ENCODE measurements at regions not wholly inside any gene's neighbourhood (a gene's known extent, or its start where the extent isn't known, plus 50 kb on each side); places are given as distances from the start of the nearest gene placed in this dataset.

- peak; percentile 51 for DNase-seq
- H3K27me3 ChIP-seq = no peaks in the 10 kb centered on the region
- H3K36me3 ChIP-seq = no peaks in the 10 kb centered on the region
- H3K9me3 ChIP-seq = no peaks in the 10 kb centered on the region
- TF ChIP-seq CTCF (IDR thresholded peaks at IDR 0.05; ENCODE audit: low read depth, low read length) = no peak
- H3K4me1 ChIP-seq = peaks cover 29% of the 10 kb centered on the region
- H3K4me3 ChIP-seq (ENCODE audit: low read depth, low read length) = peak overlapping the region; percentile 41
Measured at GRCh38 chr12:78403136-78403535, 461.4 kb upstream of the SYT1 start.

GRCh38 chr12:78403681-78404080 lies 460.9 kb upstream of the SYT1 start:
- DNase-seq = no peak
- no peaks in the 10 kb centered on the region for H3K36me3 ChIP-seq
- no peaks in the 10 kb centered on the region for H3K27me3 ChIP-seq
- H3K4me3 ChIP-seq (ENCODE audit: low read depth, low read length) = peak overlapping the region; percentile 41
- no peaks in the 10 kb centered on the region for H3K9me3 ChIP-seq
- peaks cover 27% of the 10 kb centered on the region for H3K4me1 ChIP-seq
- no peak for TF ChIP-seq CTCF (IDR thresholded peaks at IDR 0.05; ENCODE audit: low read depth, low read length)

GRCh38 chr12:78406213-78406612 lies 458.4 kb upstream of the SYT1 start:
- DNase-seq = no peak
- no peak for TF ChIP-seq CTCF (IDR thresholded peaks at IDR 0.05; ENCODE audit: low read depth, low read length)
- Histone ChIP-seq H3K36me3 (no peaks in the 10 kb centered on the region), H3K9me3 (no peaks in the 10 kb centered on the region), H3K4me3 (ENCODE audit: low read depth, low read length) (no peak overlapping the region), H3K27me3 (no peaks in the 10 kb centered on the region), H3K4me1 (peaks cover 26% of the 10 kb centered on the region)

- Histone ChIP-seq H3K4me1 (peaks cover 21% of the 10 kb centered on the region), H3K27me3 (no peaks in the 10 kb centered on the region), H3K9me3 (no peaks in the 10 kb centered on the region), H3K36me3 (no peaks in the 10 kb centered on the region), H3K4me3 (ENCODE audit: low read depth, low read length) (no peak overlapping the region)
- TF ChIP-seq CTCF (IDR thresholded peaks at IDR 0.05; ENCODE audit: low read depth, low read length) = no peak
- DNase-seq = no peak
Measured at GRCh38 chr12:78406828-78407227, 457.7 kb upstream of the SYT1 start.

GRCh38 chr12:78407722-78408121 lies 456.9 kb upstream of the SYT1 start:
- no peaks in the 10 kb centered on the region for H3K36me3 ChIP-seq
- H3K9me3 ChIP-seq = no peaks in the 10 kb centered on the region
- H3K4me1 ChIP-seq = peaks cover 20% of the 10 kb centered on the region
- H3K4me3 ChIP-seq (ENCODE audit: low read depth, low read length) = no peak overlapping the region
- DNase-seq = peak; percentile 18
- TF ChIP-seq CTCF (IDR thresholded peaks at IDR 0.05; ENCODE audit: low read depth, low read length) = no peak
- no peaks in the 10 kb centered on the region for H3K27me3 ChIP-seq

GRCh38 chr12:78414071-78414470 lies 450.5 kb upstream of the SYT1 start:
- Histone ChIP-seq H3K27me3 (no peaks in the 10 kb centered on the region), H3K36me3 (no peaks in the 10 kb centered on the region), H3K9me3 (no peaks in the 10 kb centered on the region), H3K4me3 (ENCODE audit: low read depth, low read length) (no peak overlapping the region), H3K4me1 (no peaks in the 10 kb centered on the region)
- no peak for DNase-seq
- no peak for TF ChIP-seq CTCF (IDR thresholded peaks at IDR 0.05; ENCODE audit: low read depth, low read length)

Measured in BE2C (cell line).